Activated naive CD8-positive, alpha-beta T cell treated with anti-CD3 and anti-CD28 coated beads, Interleukin-2, amount 50 U/mL, for 24 hours (primary cell): ENCODE measurements at regions not wholly inside any gene's neighbourhood (a gene's known extent, or its start where the extent isn't known, plus 50 kb on each side); places are given as distances from the start of the nearest gene placed in this dataset.

ENCODE experiments used
- ATAC-seq: fragments of 150-1000 bp; cut with Tn5 transposase; one replicate; pipeline ENCODE4 v1.10.0; 2021
- DNase-seq: peaks from one replicate; pipeline ENCODE4 v3.0.0; 2021
- H3K27ac Mint-ChIP-seq: one replicate; pipeline ENCODE4 v1.8.0; 2021; ENCODE audit warnings: mild to moderate bottlenecking, mixed read lengths
- H3K27me3 Mint-ChIP-seq: one replicate; pipeline ENCODE4 v1.8.0; 2021; ENCODE audit warnings: mixed read lengths
- H3K36me3 Mint-ChIP-seq: one replicate; pipeline ENCODE4 v1.8.0; 2021; ENCODE audit warnings: low read depth, mixed read lengths
- H3K4me1 Mint-ChIP-seq: one replicate; pipeline ENCODE4 v1.8.0; 2021; ENCODE audit warnings: mixed read lengths
- H3K4me3 Mint-ChIP-seq: one replicate; pipeline ENCODE4 v1.8.0; 2021; ENCODE audit warnings: mild to moderate bottlenecking, moderate library complexity, mixed read lengths
- H3K9me3 Mint-ChIP-seq: one replicate; pipeline ENCODE4 v1.8.0; 2021; ENCODE audit warnings: mixed read lengths

DNA sequence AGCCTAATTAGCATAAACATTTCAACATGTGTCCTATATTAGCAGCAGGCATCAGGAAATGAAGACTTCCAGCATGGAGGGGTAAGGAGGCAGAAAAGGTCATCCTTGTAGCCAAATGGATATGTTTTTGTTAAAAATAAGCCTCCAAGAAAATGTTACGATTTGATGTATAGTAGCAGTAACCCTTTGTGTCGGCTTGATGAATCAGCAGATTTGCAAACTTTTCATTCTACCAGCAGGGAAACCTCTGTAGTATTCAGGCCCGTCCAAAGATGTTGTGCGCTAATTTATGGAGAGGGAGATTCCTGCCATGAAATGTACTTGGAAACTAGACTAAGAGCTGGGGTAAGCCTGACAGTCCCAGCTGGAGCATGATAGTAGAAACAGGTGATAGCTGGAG, 780.8 kb upstream of the KLHL29 start:
- Mint-ChIP-seq H3K27ac (no peak overlapping the region), H3K36me3 (no peaks in the 10 kb centered on the region), H3K9me3 (no peaks in the 10 kb centered on the region), H3K4me1 (no peaks in the 10 kb centered on the region), H3K4me3 (no peak overlapping the region), H3K27me3 (no peaks in the 10 kb centered on the region)
- DNase-seq (no peak), ATAC-seq (no peak)

DNA sequence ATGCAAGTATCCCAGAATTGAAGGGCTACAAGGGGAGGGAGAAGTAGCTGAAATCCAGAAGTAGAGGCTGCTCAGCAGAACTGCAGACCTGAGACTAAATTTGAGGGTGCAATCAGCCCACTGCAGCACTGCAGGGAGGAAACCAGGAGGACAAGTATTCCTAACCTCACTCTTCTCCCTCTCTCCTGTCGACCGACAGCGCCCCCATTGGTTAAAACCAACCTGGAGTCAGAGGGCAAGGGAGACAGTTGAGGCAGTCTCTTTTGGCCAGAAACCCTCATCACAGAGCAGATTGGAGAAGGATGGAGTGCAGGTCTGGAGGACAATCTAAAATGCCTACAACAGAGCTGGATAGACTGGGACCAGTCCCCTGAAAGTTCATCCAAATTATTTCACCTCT, 768.9 kb upstream of the KLHL29 start:
- H3K4me1 Mint-ChIP-seq = no peaks in the 10 kb centered on the region

DNA sequence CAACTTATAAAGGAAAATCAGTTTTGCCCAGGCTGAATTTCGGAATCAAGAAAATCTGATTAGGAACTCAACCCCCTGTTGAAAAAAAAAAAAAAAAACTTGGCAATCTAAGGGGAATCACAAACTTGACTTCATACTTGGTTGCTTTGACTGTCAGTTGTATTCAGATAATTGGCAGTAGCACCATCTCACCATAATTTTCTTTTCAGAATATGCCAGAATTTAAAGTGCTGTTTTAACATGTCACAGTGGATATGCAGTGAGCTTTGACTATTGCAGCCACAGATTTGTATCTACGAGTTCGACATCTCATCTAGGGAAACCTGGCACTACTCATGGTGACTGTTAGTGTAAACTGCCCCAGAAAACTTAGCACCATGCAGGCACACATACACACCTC, 761.4 kb upstream of the KLHL29 start:
- H3K4me1 Mint-ChIP-seq = no peaks in the 10 kb centered on the region
- H3K27ac Mint-ChIP-seq = no peak overlapping the region
- no peaks in the 10 kb centered on the region for H3K36me3 Mint-ChIP-seq
- no peaks in the 10 kb centered on the region for H3K27me3 Mint-ChIP-seq
- DNase-seq (no peak), ATAC-seq (no peak)
- H3K4me3 Mint-ChIP-seq = no peak overlapping the region
- no peaks in the 10 kb centered on the region for H3K9me3 Mint-ChIP-seq

More for the DNA sequence above, 768.9 kb upstream of the KLHL29 start:
- Mint-ChIP-seq H3K27ac (no peak overlapping the region), H3K27me3 (no peaks in the 10 kb centered on the region), H3K9me3 (peaks cover 4% of the 10 kb centered on the region), H3K4me3 (no peak overlapping the region), H3K36me3 (no peaks in the 10 kb centered on the region)
- ATAC-seq (no peak), DNase-seq (no peak)

DNA sequence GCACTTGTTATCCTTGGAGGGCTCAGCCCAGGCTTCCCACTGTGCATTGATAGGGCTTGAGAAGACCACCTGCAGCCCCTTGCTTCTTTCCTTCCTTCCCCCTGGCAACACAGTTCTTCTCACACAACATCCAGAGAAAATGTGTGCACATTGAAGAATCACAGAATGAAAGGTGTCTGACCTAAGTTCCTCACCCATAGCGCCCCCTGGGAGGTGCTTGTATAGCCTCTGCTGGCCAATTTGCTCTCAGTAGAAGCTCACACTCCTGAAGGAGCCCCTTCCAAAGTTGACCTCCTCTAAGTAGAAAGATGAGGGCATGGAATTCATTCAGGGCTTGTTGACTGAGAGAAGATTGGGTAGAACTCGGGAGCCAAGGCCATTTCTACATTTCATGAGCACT, 758.4 kb upstream of the KLHL29 start:
- no peak overlapping the region for H3K27ac Mint-ChIP-seq
- ATAC-seq = no peak
- H3K9me3 Mint-ChIP-seq = no peaks in the 10 kb centered on the region
- H3K4me3 Mint-ChIP-seq = no peak overlapping the region
- no peaks in the 10 kb centered on the region for H3K27me3 Mint-ChIP-seq
- no peak for DNase-seq
- H3K4me1 Mint-ChIP-seq = no peaks in the 10 kb centered on the region
- no peaks in the 10 kb centered on the region for H3K36me3 Mint-ChIP-seq

DNA sequence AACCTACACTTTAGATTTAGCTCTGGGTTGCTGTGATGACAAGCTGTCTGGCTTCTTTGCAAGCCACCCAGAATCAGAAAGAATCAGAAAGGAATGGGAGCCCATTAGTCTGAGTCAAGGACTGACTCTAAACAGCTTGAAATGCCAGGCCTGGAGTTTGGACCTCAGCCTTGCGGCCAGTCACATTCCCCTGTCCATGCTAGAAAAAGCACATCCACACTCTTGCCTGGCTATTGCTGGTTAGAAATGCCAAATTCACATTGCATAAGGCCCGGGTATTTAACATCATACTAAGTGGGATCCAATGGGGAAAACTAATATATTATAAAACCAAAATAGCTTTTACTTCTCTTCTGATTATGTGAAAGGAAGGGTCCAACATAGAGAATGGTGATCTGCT, 756.8 kb upstream of the KLHL29 start:
- ATAC-seq (no peak), DNase-seq (no peak)
- no peaks in the 10 kb centered on the region for H3K27me3 Mint-ChIP-seq
- no peak overlapping the region for H3K27ac Mint-ChIP-seq
- no peaks in the 10 kb centered on the region for H3K9me3 Mint-ChIP-seq
- H3K4me1 Mint-ChIP-seq = no peaks in the 10 kb centered on the region
- H3K36me3 Mint-ChIP-seq = no peaks in the 10 kb centered on the region
- no peak overlapping the region for H3K4me3 Mint-ChIP-seq

DNA sequence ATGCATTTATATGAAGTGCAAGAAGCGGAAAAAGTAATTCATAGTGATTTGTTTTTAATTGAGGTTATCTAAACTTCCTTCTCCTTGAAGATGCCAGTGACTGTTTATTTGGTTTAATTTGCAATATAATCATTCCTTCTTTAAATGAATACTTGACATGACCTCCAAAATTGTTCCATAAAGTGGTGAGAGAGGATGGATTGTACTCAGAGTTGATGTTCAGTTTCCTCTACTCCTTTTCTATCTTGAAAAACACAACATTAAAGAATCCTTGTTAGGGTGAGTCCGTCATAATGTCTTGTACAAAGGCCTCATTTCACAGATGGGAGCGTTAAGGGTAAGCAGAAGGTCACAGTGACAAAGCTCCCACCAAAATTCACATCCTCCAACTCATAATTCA, 756.1 kb upstream of the KLHL29 start:
- Mint-ChIP-seq H3K4me3 (no peak overlapping the region), H3K9me3 (no peaks in the 10 kb centered on the region), H3K4me1 (no peaks in the 10 kb centered on the region), H3K27ac (no peak overlapping the region), H3K36me3 (no peaks in the 10 kb centered on the region), H3K27me3 (no peaks in the 10 kb centered on the region)
- no peak for ATAC-seq
- no peak for DNase-seq

DNA sequence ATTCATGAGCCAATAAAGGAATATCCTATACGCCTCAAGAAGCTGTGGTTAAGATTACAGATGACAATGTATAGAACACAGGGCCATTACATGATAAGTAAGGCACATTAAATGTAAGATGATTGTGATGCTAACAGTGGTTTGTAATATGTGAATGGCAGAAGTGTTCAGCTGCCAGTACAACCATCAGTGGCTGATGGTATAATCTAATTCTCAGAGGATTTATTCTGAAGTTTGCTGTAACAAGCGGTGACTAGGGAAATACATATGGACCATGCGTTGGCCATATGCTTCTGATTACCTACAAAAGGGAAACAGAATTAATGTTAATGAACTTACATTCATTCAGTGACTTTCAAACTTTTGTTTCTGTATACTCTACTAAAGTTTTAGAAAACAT, 750.8 kb upstream of the KLHL29 start:
- H3K4me1 Mint-ChIP-seq = no peaks in the 10 kb centered on the region
- H3K4me3 Mint-ChIP-seq = no peak overlapping the region
- no peaks in the 10 kb centered on the region for H3K27me3 Mint-ChIP-seq
- H3K27ac Mint-ChIP-seq = no peak overlapping the region
- DNase-seq = no peak
- H3K36me3 Mint-ChIP-seq = no peaks in the 10 kb centered on the region
- no peak for ATAC-seq
- H3K9me3 Mint-ChIP-seq = peaks cover under 1% of the 10 kb centered on the region

DNA sequence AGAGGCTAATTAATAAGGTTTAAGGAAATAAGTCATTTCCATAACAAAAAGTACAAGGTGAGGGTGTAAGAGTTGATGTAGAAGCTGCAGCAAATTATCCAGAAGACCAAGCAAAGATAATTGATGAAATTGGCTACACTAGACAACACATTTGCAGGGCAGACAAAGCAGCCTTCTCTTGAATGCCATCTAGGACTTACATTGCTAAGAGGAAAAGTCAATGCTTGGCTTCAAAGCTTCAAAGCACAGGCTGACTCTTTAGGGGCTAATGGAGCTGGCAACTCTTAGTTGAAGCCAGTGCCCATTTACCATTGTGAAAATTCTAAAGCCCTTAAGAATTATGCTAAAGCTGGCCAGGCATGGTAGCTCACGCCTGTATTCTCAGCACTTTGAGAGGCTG, 728.6 kb upstream of the KLHL29 start:
- ATAC-seq (no peak), DNase-seq (no peak)
- Mint-ChIP-seq H3K27ac (no peak overlapping the region), H3K4me3 (no peak overlapping the region), H3K27me3 (no peaks in the 10 kb centered on the region), H3K4me1 (no peaks in the 10 kb centered on the region), H3K36me3 (no peaks in the 10 kb centered on the region), H3K9me3 (peaks cover 15% of the 10 kb centered on the region)

DNA sequence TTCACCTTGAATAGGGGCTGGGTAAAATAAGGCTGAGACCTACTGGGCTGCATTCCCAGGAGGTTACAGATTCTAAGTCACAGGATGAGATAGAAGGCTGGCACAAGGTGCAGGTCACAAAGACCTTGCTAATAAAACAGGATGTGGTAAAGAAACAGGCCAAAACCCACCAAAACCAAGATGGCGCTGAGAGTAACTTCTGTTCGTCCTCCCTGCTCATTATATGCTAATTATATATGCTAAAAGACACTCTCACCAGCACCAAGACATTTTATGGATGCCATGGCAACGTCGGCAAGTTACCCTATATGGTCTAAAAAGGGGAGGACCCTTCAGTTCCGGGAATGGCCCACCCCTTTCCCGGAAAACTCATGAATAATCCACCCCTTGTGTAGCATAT, 711.5 kb upstream of the KLHL29 start:
- no peaks in the 10 kb centered on the region for H3K36me3 Mint-ChIP-seq
- H3K4me1 Mint-ChIP-seq = no peaks in the 10 kb centered on the region
- no peaks in the 10 kb centered on the region for H3K27me3 Mint-ChIP-seq
- DNase-seq = no peak
- no peak overlapping the region for H3K4me3 Mint-ChIP-seq
- no peak overlapping the region for H3K27ac Mint-ChIP-seq
- H3K9me3 Mint-ChIP-seq = no peaks in the 10 kb centered on the region
- no peak for ATAC-seq

DNA sequence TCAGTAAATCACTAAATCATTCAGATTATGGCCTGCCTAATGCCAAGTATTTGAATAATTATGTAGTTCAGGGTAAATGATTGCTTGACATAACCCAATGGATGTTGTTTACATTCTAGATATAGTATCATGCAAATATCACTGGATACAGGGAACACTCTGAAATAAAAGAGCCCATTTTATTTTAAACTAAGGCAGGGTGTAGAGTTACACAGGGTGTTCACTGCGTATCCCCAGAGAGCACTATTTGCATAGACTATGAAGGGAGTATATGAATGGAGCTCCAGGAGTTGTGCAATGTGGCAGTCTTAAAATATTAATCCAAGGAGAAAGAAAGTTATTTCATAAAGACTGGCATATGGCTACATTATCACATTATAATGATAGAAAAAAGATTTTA, 701.1 kb upstream of the KLHL29 start:
- H3K9me3 Mint-ChIP-seq = peaks cover 5% of the 10 kb centered on the region
- H3K4me1 Mint-ChIP-seq = no peaks in the 10 kb centered on the region
- H3K27me3 Mint-ChIP-seq = no peaks in the 10 kb centered on the region
- no peak for ATAC-seq
- DNase-seq = no peak
- H3K36me3 Mint-ChIP-seq = no peaks in the 10 kb centered on the region
- H3K4me3 Mint-ChIP-seq = no peak overlapping the region
- no peak overlapping the region for H3K27ac Mint-ChIP-seq

DNA sequence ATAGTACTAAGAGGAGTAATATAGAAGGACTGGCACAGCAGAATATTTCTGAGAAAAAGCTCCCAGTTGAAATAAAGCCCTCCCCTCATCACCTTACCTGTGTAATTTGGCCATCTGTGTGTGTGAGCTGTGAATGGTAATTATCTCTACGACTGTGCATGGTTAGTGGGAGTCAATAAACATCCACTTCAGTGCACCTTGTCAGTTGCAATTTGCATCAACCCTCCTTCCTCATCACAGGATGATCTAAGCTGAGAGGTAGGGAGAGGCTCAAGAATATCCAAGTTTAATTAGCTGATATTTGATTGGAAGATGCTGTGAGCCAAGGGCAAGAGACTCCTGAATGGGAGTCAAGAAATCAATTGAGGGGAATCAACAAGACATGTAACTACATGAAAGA, 694.9 kb upstream of the KLHL29 start:
- ATAC-seq (no peak), DNase-seq (no peak)
- no peaks in the 10 kb centered on the region for H3K4me1 Mint-ChIP-seq
- H3K4me3 Mint-ChIP-seq = no peak overlapping the region
- no peaks in the 10 kb centered on the region for H3K27me3 Mint-ChIP-seq
- H3K27ac Mint-ChIP-seq = no peak overlapping the region
- no peaks in the 10 kb centered on the region for H3K36me3 Mint-ChIP-seq
- peaks cover 5% of the 10 kb centered on the region for H3K9me3 Mint-ChIP-seq

DNA sequence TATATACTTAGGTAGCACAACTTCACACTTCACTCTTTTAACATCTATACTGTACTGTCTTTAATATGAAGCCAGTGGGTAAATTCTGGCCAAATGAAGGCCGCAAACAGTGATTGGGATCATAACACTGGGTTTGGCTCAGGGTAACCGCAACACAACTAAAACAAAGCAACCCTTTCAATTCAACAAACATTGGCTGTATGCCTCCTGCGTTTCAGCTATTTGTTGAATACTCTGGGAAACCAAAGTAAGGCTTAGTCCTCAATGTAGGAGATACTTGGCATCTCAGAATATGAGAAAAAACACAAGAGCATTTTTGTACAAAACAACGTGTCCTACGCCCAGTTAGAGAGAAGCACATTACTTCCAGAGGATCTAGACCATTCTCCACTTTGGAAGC, 693.3 kb upstream of the KLHL29 start:
- Mint-ChIP-seq H3K4me3 (no peak overlapping the region), H3K9me3 (peaks cover 5% of the 10 kb centered on the region), H3K36me3 (no peaks in the 10 kb centered on the region), H3K27me3 (no peaks in the 10 kb centered on the region), H3K27ac (no peak overlapping the region), H3K4me1 (no peaks in the 10 kb centered on the region)
- no peak for ATAC-seq
- no peak for DNase-seq

DNA sequence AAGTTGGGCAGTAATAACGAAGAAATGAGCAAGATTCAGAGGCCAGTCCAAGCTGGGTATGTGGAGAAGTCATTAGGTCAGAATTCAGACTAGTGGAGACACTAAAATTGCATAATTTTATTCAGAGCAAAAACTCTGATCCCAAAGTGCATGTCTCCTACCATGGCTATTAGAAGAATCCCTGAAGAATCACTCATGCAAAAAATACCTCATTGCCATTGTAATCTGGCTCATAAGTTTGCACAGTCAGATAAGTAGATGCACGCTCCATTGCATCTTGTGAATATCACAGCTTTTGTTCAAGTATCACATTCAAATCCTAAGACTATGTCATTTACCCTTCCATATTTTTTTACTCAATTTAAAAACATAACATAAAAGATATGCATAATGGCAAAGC, 692.2 kb upstream of the KLHL29 start:
- Mint-ChIP-seq H3K36me3 (no peaks in the 10 kb centered on the region), H3K4me1 (no peaks in the 10 kb centered on the region), H3K9me3 (peaks cover 5% of the 10 kb centered on the region), H3K4me3 (no peak overlapping the region), H3K27ac (no peak overlapping the region), H3K27me3 (no peaks in the 10 kb centered on the region)
- DNase-seq (no peak), ATAC-seq (no peak)

DNA sequence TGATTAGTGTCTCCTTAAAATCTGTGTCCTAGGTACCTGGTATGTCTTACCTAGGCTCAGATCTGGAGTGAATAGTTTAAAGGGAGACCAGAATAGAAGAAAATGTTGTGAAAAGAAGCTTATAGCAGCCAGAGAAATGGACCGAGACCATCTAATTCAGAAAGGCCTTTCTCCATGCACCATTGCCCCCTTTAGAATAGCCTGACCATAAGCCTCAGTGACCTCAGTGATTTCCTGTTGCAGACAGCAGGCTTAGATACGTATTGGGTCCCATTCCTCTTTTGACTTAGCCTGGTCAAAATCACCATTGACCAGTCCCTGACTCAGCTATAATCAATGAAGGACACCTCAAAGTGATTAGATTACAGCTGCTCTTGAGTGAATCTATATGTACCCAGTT, 690.7 kb upstream of the KLHL29 start:
- H3K9me3 Mint-ChIP-seq = no peaks in the 10 kb centered on the region
- ATAC-seq (no peak), DNase-seq (no peak)
- no peaks in the 10 kb centered on the region for H3K27me3 Mint-ChIP-seq
- no peak overlapping the region for H3K27ac Mint-ChIP-seq
- no peaks in the 10 kb centered on the region for H3K36me3 Mint-ChIP-seq
- H3K4me1 Mint-ChIP-seq = no peaks in the 10 kb centered on the region
- no peak overlapping the region for H3K4me3 Mint-ChIP-seq

DNA sequence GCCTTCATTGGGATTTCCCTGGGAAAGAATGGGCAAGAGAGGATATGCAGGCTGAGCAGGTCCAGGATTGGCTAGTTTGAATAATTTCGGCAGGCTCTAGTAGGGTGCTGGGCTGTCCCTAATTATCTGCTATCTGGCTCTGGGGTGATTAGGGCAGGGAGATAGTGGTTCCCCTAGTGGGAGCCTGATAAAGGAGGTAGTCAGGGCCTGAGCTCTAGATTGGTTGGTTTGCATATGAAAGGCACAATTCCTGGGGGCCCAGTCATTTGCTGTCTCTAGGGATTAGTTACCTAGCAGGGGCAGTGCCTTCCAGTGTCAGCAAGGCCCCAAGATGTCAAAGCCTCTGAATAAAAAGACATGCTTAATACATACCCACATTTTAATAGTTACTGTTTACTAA, 690.1 kb upstream of the KLHL29 start:
- H3K9me3 Mint-ChIP-seq = no peaks in the 10 kb centered on the region
- no peaks in the 10 kb centered on the region for H3K4me1 Mint-ChIP-seq
- DNase-seq (no peak), ATAC-seq (no peak)
- no peaks in the 10 kb centered on the region for H3K27me3 Mint-ChIP-seq
- no peak overlapping the region for H3K4me3 Mint-ChIP-seq
- no peak overlapping the region for H3K27ac Mint-ChIP-seq
- H3K36me3 Mint-ChIP-seq = no peaks in the 10 kb centered on the region

DNA sequence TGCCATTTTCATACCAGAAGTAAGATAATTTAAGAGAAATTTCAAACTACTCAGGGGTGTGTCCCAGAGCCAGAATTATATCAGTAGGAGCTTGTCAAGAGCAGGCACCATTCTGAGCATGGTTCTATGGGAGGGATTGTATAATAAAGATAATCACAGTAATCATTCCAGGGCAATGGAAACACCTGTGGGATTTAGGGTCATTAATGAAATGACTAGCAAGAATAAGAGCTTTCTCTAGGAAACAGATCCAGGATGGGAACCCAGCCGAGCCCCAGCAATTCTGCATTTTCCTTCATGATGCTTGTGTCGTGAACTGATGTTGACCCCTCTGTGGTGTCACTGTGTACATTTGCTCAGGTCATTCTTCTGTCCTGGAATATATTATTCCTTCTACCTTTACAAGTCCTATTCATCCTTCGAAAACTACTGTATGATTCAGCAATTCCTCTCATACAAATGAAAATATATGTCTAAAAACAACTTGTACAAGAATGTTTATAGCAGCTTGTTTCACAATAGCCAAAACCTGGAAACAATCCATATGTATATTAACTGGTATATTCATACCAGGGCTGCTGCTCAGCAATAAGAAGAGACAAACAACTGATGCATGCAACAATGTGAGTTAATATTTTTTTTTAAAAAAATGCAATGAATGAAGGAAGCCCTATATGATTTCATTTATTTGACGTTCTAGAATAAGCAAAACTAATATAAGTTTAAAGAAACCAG, 687.8 kb upstream of the KLHL29 start:
- DNase-seq (no peak), ATAC-seq (no peak)
- Mint-ChIP-seq H3K36me3 (no peaks in the 10 kb centered on the region), H3K9me3 (no peaks in the 10 kb centered on the region), H3K4me3 (no peak overlapping the region), H3K4me1 (no peaks in the 10 kb centered on the region), H3K27me3 (no peaks in the 10 kb centered on the region), H3K27ac (no peak overlapping the region)
